CD4-positive, alpha-beta T cell (primary cell): ENCODE measurements at regions not wholly inside any gene's neighbourhood (a gene's known extent, or its start where the extent isn't known, plus 50 kb on each side); places are given as distances from the start of the nearest gene placed in this dataset.
"Not testable (repeated sequence)": the region's sequence is repeated elsewhere in the genome, so short reads cannot be mapped to it uniquely, and the experiment has no call there.

Experiments
- ATAC-seq: fragments of 200-7000 bp; cut with Tn5 transposase; one replicate; pipeline ENCODE4 v1.10.0; 2022; ENCODE audit warnings: mild to moderate bottlenecking; ENCODE audit not compliant: poor library complexity
- CTCF ChIA-PET: fragments of 350-600 bp; sonication (Branson Sonifier 250); formaldehyde crosslinking; loops from one replicate; lab custom pipeline; 2021; ENCODE audit warnings: antibody characterized with exemption, inconsistent platforms; lab: Charles Lee
- POLR2A ChIA-PET: fragments of 350-600 bp; sonication (Branson Sonifier 250); formaldehyde crosslinking; loops from one replicate; lab custom pipeline; 2021; ENCODE audit warnings: antibody characterized with exemption, inconsistent platforms; lab: Charles Lee
- DNase-seq, 14 experiments: peaks; one replicate each; pipeline ENCODE4 v3.0.0-alpha.2; 2013 to 2020; ENCODE audit warnings: mixed read lengths in 2 of 14
- H3K27ac ChIP-seq, 2 donors: one replicate each; pipeline versions ENCODE4 v1.5.1 to v1.7.0; 2013; ENCODE audit warnings: low read length in 2 of 2, low read depth in 1 of 2, mild to moderate bottlenecking in 1 of 2
- H3K27me3 ChIP-seq, 2 experiments: 1 replicate in 1 of 2; 2 replicates in 1 of 2; pipeline versions ENCODE4 v1.6.1 to v1.7.0; 2013; ENCODE audit warnings: low read length in 2 of 2, control low read depth in 1 of 2, mild to moderate bottlenecking in 1 of 2, moderate library complexity in 1 of 2; ENCODE audit not compliant: insufficient read depth in 2 of 2, control insufficient read depth in 1 of 2
- H3K36me3 ChIP-seq: one replicate; pipeline ENCODE4 v1.6.1; 2013; ENCODE audit warnings: low read length, control low read depth; ENCODE audit not compliant: insufficient read depth
- H3K4me1 ChIP-seq: one replicate; pipeline ENCODE4 v1.6.1; 2013; ENCODE audit warnings: low read length, control low read depth; ENCODE audit not compliant: insufficient read depth
- H3K4me3 ChIP-seq: one replicate; pipeline ENCODE4 v1.5.1; 2013; ENCODE audit warnings: mild to moderate bottlenecking, low read length, moderate library complexity
- H3K9me3 ChIP-seq, 2 experiments: 1 replicate in 1 of 2; 2 replicates in 1 of 2; pipeline versions ENCODE4 v1.6.1 to v1.7.0; 2013; ENCODE audit warnings: low read length in 2 of 2, mild to moderate bottlenecking in 2 of 2, control low read depth in 1 of 2, moderate library complexity in 1 of 2; ENCODE audit not compliant: control insufficient read depth in 1 of 2, insufficient read depth in 1 of 2
- H3K27ac Mint-ChIP-seq: one replicate; pipeline ENCODE4 v1.8.0; 2020; ENCODE audit warnings: mixed read lengths
- H3K27me3 Mint-ChIP-seq: one replicate; pipeline ENCODE4 v1.8.0; 2021; ENCODE audit warnings: mixed read lengths
- H3K36me3 Mint-ChIP-seq: one replicate; pipeline ENCODE4 v1.8.0; 2021; ENCODE audit warnings: low read depth, mixed read lengths
- H3K4me1 Mint-ChIP-seq: one replicate; pipeline ENCODE4 v1.8.0; 2021; ENCODE audit warnings: low read depth, mixed read lengths
- H3K4me3 Mint-ChIP-seq: one replicate; pipeline ENCODE4 v1.8.0; 2020; ENCODE audit warnings: mild to moderate bottlenecking, mixed read lengths
- H3K9me3 Mint-ChIP-seq: one replicate; pipeline ENCODE4 v1.8.0; 2020; ENCODE audit warnings: mixed read lengths
- intact Hi-C, 2 experiments: fragments of 100-400 bp; cut with DNase I in 1 of 2; cut with micrococcal nuclease in 1 of 2; formaldehyde crosslinking; loops; one replicate each; pipeline versions ENCODE4 v1.15.1 to v1.9.0; 2023 to 2025; cut with DNase I, micrococcal nuclease
- TF ChIP-seq, protein P1 (sequence below): fragments of 200-600 bp; IDR thresholded peaks from one replicate; pipeline ENCODE4 v1.8.0; 2022; ENCODE audit warnings: antibody characterized with exemption, mild to moderate bottlenecking

DNA sequence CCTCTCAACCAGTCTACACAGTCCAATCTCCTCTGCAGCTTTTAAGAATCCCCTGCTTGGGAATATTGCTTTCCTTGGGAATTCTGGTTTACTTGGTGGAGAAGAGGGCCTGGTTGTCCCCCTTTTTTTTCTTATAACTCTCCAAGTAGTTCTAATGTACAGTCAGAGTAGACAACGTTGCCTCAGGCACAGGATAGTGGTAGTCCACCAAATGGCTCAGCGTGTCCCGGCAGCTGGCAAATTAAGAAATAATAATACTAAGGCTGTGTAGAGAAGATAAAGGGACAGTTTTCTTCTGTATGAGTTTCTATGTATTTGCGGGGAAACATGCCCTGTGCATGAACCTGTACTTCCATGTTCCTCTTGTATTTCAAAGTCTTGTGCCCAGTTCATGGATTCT is 145.7 kb upstream of the RREB1 start:
- no peaks in the 10 kb centered on the region for H3K27me3 ChIP-seq
- TF ChIP-seq, protein P1, sequence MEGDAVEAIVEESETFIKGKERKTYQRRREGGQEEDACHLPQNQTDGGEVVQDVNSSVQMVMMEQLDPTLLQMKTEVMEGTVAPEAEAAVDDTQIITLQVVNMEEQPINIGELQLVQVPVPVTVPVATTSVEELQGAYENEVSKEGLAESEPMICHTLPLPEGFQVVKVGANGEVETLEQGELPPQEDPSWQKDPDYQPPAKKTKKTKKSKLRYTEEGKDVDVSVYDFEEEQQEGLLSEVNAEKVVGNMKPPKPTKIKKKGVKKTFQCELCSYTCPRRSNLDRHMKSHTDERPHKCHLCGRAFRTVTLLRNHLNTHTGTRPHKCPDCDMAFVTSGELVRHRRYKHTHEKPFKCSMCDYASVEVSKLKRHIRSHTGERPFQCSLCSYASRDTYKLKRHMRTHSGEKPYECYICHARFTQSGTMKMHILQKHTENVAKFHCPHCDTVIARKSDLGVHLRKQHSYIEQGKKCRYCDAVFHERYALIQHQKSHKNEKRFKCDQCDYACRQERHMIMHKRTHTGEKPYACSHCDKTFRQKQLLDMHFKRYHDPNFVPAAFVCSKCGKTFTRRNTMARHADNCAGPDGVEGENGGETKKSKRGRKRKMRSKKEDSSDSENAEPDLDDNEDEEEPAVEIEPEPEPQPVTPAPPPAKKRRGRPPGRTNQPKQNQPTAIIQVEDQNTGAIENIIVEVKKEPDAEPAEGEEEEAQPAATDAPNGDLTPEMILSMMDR: no peak
- POLR2A ChIA-PET: no interaction called here
- H3K4me3 ChIP-seq: no peak overlapping the region
- ATAC-seq: no peak
- DNase-seq: no peak
- CTCF ChIA-PET: no interaction called here
- Mint-ChIP-seq H3K9me3 (peaks cover 2% of the 10 kb centered on the region), H3K27ac (no peak overlapping the region), H3K4me1 (no peaks in the 10 kb centered on the region), H3K4me3 (no peak overlapping the region), H3K27me3 (no peaks in the 10 kb centered on the region), H3K36me3 (no peaks in the 10 kb centered on the region)
- H3K27ac ChIP-seq: no peak overlapping the region
- no peaks in the 10 kb centered on the region for H3K9me3 ChIP-seq
- intact Hi-C loops: no loop called here
- H3K36me3 ChIP-seq: no peaks in the 10 kb centered on the region
- H3K4me1 ChIP-seq: no peaks in the 10 kb centered on the region

DNA sequence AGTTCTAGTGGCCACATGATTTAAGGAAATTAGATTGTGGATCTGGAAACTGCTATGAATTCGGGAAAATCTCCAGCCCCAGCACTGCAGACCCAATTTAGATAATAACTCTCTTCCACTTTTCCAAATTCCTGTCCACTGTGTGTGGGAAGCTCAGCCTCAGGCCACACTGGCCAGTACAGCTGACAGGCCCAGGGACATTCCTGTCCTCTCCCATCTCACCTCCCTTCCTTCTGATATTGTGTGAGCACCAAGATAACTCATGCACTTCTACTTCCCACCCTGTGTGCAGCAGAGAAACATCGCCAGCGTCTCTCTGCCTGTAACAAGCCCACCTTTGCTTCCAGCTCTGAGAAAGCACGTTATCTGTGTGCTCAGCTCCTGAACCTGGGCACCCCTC is 145.1 kb upstream of the RREB1 start:
- no peak overlapping the region for H3K27ac ChIP-seq
- H3K27me3 ChIP-seq: no peaks in the 10 kb centered on the region
- no peaks in the 10 kb centered on the region for H3K36me3 Mint-ChIP-seq
- H3K4me3 ChIP-seq: no peak overlapping the region
- H3K4me3 Mint-ChIP-seq: no peak overlapping the region
- ATAC-seq: no peak
- no peaks in the 10 kb centered on the region for H3K4me1 Mint-ChIP-seq
- CTCF ChIA-PET: interaction anchor here (0.7 kb wide), 1 partner anchor 203 kb away, joined by 4 read pairs; no protein-coding TSS in a partner anchor
- POLR2A ChIA-PET: no interaction called here
- no peaks in the 10 kb centered on the region for H3K4me1 ChIP-seq
- H3K36me3 ChIP-seq: no peaks in the 10 kb centered on the region
- no peak overlapping the region for H3K27ac Mint-ChIP-seq
- TF ChIP-seq, protein P1: no peak
- no peaks in the 10 kb centered on the region for H3K27me3 Mint-ChIP-seq
- H3K9me3 ChIP-seq: no peaks in the 10 kb centered on the region
- DNase-seq: no peak
- peaks cover 2% of the 10 kb centered on the region for H3K9me3 Mint-ChIP-seq
- intact Hi-C loops: no loop called here

DNA sequence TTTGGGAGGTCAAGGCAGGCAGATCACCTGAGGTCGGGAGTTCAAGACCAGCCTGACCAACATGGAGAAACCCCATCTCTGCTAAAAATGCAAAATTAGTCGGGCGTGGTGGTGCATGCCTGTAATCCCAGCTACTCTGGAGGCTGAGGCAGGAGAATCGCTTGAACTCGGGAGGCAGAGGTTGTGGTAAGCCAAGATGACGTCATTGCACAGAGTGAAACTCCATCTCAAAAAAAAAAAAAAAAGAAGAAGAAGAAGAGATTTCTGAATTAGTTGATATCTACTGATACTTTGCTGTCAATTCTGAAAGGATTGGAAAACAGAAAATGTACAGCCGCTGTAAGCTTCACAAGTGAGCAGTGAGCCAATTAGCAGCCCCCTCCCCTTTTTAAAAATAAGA is 144.4 kb upstream of the RREB1 start:
- H3K27ac ChIP-seq, DNase-seq, H3K4me1 Mint-ChIP-seq, H3K27me3 Mint-ChIP-seq, H3K4me1 ChIP-seq, H3K9me3 ChIP-seq, H3K9me3 Mint-ChIP-seq, H3K4me3 ChIP-seq, H3K27ac Mint-ChIP-seq, H3K36me3 Mint-ChIP-seq, H3K27me3 ChIP-seq, H3K4me3 Mint-ChIP-seq, ATAC-seq, POLR2A ChIA-PET, intact Hi-C loops, H3K36me3 ChIP-seq: not testable (repeated sequence)
- CTCF ChIA-PET: interaction anchor here (0.7 kb wide), 2 partner anchors 173 to 203 kb away, joined by 3 to 4 read pairs; no protein-coding TSS in a partner anchor

DNA sequence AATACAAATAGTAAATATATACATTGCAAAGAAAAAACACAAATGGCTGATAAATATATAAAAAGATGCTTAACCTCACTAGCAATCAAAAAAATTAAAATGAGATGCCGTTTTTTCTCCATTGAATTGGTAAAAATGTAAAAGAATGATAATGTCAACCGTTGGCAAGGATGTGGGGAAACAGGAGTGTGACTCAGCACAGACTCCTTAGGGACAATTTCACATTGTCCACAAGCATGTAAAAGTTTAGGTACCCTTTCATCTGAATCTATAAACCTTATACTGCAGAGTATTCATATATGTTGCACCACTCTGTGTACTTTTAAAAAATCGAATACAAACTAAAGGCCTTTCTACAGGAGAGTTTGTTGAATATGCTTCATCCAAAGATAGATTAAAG is 143.1 kb upstream of the RREB1 start:
- Mint-ChIP-seq H3K9me3 (peaks cover 2% of the 10 kb centered on the region), H3K36me3 (no peaks in the 10 kb centered on the region), H3K27ac (no peak overlapping the region), H3K4me1 (no peaks in the 10 kb centered on the region), H3K27me3 (no peaks in the 10 kb centered on the region), H3K4me3 (no peak overlapping the region)
- intact Hi-C loops: no loop called here
- H3K4me3 ChIP-seq: no peak overlapping the region
- H3K9me3 ChIP-seq: no peaks in the 10 kb centered on the region
- POLR2A ChIA-PET: no interaction called here
- no peaks in the 10 kb centered on the region for H3K27me3 ChIP-seq
- CTCF ChIA-PET: no interaction called here
- H3K4me1 ChIP-seq: no peaks in the 10 kb centered on the region
- no peaks in the 10 kb centered on the region for H3K36me3 ChIP-seq
- TF ChIP-seq, protein P1: no peak
- DNase-seq (no peak), ATAC-seq (no peak)
- no peak overlapping the region for H3K27ac ChIP-seq
